ENCODE measurements at regions not wholly inside any gene's neighbourhood (a gene's known extent, or its start where the extent isn't known, plus 50 kb on each side); places are given as distances from the start of the nearest gene placed in this dataset.

- TF ChIP-seq POLR2AphosphoS5 (IDR thresholded peaks at IDR 0.05): no peak
- no peak for TF ChIP-seq POLR2A (IDR thresholded peaks at IDR 0.05)
- TF ChIP-seq CTCF (IDR thresholded peaks at IDR 0.05): no peak
- no peak for TF ChIP-seq EP300 (IDR thresholded peaks at IDR 0.05)
- Histone ChIP-seq H3K27ac (no peak overlapping the region), H3K9me3 (no peaks in the 10 kb centered on the region), H3K36me3 (no peaks in the 10 kb centered on the region), H3K4me3 (no peak overlapping the region), H3K4me1 (peaks cover 0 to 4% (median 3%) of the 10 kb centered on the region in 3 donors), H3K27me3 (no peaks in the 10 kb centered on the region)
- ATAC-seq: no peak
- WGBS, 2 donors (ENCODE audit: low coverage in 1 of 2): 76 to 82% methylated on average over 5 of the region's 5 CpGs
These were observed 260.0 kb downstream of the ARL4A start for GRCh38 chr7:12947465-12947864.

- WGBS, 2 donors (ENCODE audit: low coverage in 1 of 2): 72 to 83% methylated on average over 4 of the region's 4 CpGs
- H3K27me3 ChIP-seq: no peaks in the 10 kb centered on the region
- no peaks in the 10 kb centered on the region for H3K36me3 ChIP-seq
- H3K4me1 ChIP-seq: no peaks in the 10 kb centered on the region
- TF ChIP-seq POLR2AphosphoS5 (IDR thresholded peaks at IDR 0.05) (no peak), POLR2A (IDR thresholded peaks at IDR 0.05) (no peak), EP300 (IDR thresholded peaks at IDR 0.05) (no peak), CTCF (IDR thresholded peaks at IDR 0.05) (no peak)
- no peaks in the 10 kb centered on the region for H3K9me3 ChIP-seq
- no peak overlapping the region for H3K27ac ChIP-seq
- no peak overlapping the region for H3K4me3 ChIP-seq
- no peak for ATAC-seq
These were observed 261.9 kb downstream of the ARL4A start for GRCh38 chr7:12949060-12949931.

- TF ChIP-seq POLR2AphosphoS5 (IDR thresholded peaks at IDR 0.05) (no peak), CTCF (IDR thresholded peaks at IDR 0.05) (no peak), POLR2A (IDR thresholded peaks at IDR 0.05) (no peak), EP300 (IDR thresholded peaks at IDR 0.05) (no peak)
- Histone ChIP-seq H3K27ac (no peak overlapping the region), H3K9me3 (no peaks in the 10 kb centered on the region), H3K4me3 (no peak overlapping the region), H3K4me1 (no peaks in the 10 kb centered on the region), H3K27me3 (no peaks in the 10 kb centered on the region), H3K36me3 (no peaks in the 10 kb centered on the region)
- 79 to 86% methylated on average over 6 of the region's 6 CpGs for WGBS, 2 donors (ENCODE audit: low coverage in 1 of 2)
- no peak for ATAC-seq
These were observed 264.0 kb downstream of the ARL4A start for GRCh38 chr7:12951397-12951801.

- Histone ChIP-seq H3K27me3 (no peaks in the 10 kb centered on the region), H3K9me3 (no peaks in the 10 kb centered on the region), H3K4me3 (no peak overlapping the region), H3K36me3 (no peaks in the 10 kb centered on the region), H3K4me1 (no peaks in the 10 kb centered on the region), H3K27ac (no peak overlapping the region)
- ATAC-seq: no peak
- no peak for TF ChIP-seq CTCF (IDR thresholded peaks at IDR 0.05)
- TF ChIP-seq POLR2A (IDR thresholded peaks at IDR 0.05): no peak
- TF ChIP-seq EP300 (IDR thresholded peaks at IDR 0.05): no peak
- no peak for TF ChIP-seq POLR2AphosphoS5 (IDR thresholded peaks at IDR 0.05)
These were observed 267.1 kb downstream of the ARL4A start for GRCh38 chr7:12954380-12955033.

- Histone ChIP-seq H3K4me3 (no peak overlapping the region), H3K9me3 (no peaks in the 10 kb centered on the region), H3K27ac (no peak overlapping the region), H3K27me3 (no peaks in the 10 kb centered on the region), H3K4me1 (no peaks in the 10 kb centered on the region), H3K36me3 (no peaks in the 10 kb centered on the region)
- ATAC-seq: no peak
- TF ChIP-seq POLR2A (IDR thresholded peaks at IDR 0.05): no peak
- 80 to 88% methylated on average over 5 of the region's 5 CpGs for WGBS, 2 donors (ENCODE audit: low coverage in 1 of 2)
These were observed 270.1 kb downstream of the ARL4A start for GRCh38 chr7:12957487-12957886.
